OCI-LY7 (cell line): ENCODE measurements at regions not wholly inside any gene's neighbourhood (a gene's known extent, or its start where the extent isn't known, plus 50 kb on each side); places are given as distances from the start of the nearest gene placed in this dataset.

Source experiments
- BruUV-seq: library from RNA; stranded (reverse); fragments of 400-500 nt; replicated peaks from 2 replicates; lab custom pipeline; 2021; lab: Mats Ljungman, UMichigan
- CTCF ChIA-PET: fragments of 300-600 bp; sonication (Branson Sonifier 250); formaldehyde crosslinking; loops from one replicate; lab custom pipeline; 2022; ENCODE audit warnings: antibody characterized with exemption; ENCODE audit not compliant: unreplicated experiment; lab: Charles Lee
- POLR2A ChIA-PET: fragments of 300-600 bp; sonication (Branson Sonifier 250); formaldehyde crosslinking; loops from one replicate; lab custom pipeline; 2022; ENCODE audit warnings: antibody characterized with exemption; lab: Charles Lee
- DNase-seq: peaks from one replicate; pipeline ENCODE4 v3.0.0-alpha.2; 2015; ENCODE audit warnings: low spot score
- H2AFZ ChIP-seq: fragments of 200-600 bp; sonication (generic), shearing (Covaris generic); 2 replicates; pipeline ENCODE4 v1.6.1; 2014; ENCODE audit warnings: mild to moderate bottlenecking, antibody characterized with exemption, low read length, moderate library complexity
- H3K27ac ChIP-seq: fragments of 200-600 bp; sonication (generic); 2 replicates; pipeline ENCODE4 v1.5.1; 2014; ENCODE audit warnings: mixed run types, low read depth, mild to moderate bottlenecking, moderate library complexity, low read length, inconsistent platforms; ENCODE audit not compliant: poor library complexity, severe bottlenecking
- H3K36me3 ChIP-seq: fragments of 200-600 bp; sonication (generic); 2 replicates; pipeline ENCODE4 v1.6.1; 2014; ENCODE audit warnings: mild to moderate bottlenecking, antibody characterized with exemption, low read length, moderate library complexity, mixed read lengths; ENCODE audit not compliant: insufficient read depth
- H3K4me1 ChIP-seq: fragments of 200-600 bp; sonication (generic); 2 replicates; pipeline ENCODE4 v1.5.1; 2014; ENCODE audit warnings: mild to moderate bottlenecking, low read length; ENCODE audit not compliant: insufficient read depth, poor library complexity, severe bottlenecking
- H3K4me2 ChIP-seq: fragments of 200-600 bp; sonication (generic); 2 replicates; pipeline ENCODE4 v1.6.1; 2014; ENCODE audit warnings: mild to moderate bottlenecking, low read length
- H3K4me3 ChIP-seq: fragments of 200-600 bp; sonication (generic); 2 replicates; pipeline ENCODE4 v1.5.1; 2014; ENCODE audit warnings: mild to moderate bottlenecking, low read depth, low read length; ENCODE audit not compliant: poor library complexity, severe bottlenecking
- H3K79me2 ChIP-seq: fragments of 200-600 bp; sonication (generic); 2 replicates; pipeline ENCODE4 v1.6.1; 2016; ENCODE audit warnings: low read depth, mild to moderate bottlenecking, low read length, moderate library complexity, mixed read lengths; ENCODE audit not compliant: insufficient read depth
- H3K9me2 ChIP-seq: fragments of 200-600 bp; sonication (generic); 2 replicates; pipeline ENCODE4 v1.6.1; 2016; ENCODE audit warnings: mild to moderate bottlenecking, low read length, mixed read lengths; ENCODE audit not compliant: insufficient read depth
- H3K9me3 ChIP-seq: fragments of 200-600 bp; sonication (generic); 2 replicates; pipeline ENCODE4 v1.6.1; 2014; ENCODE audit warnings: mild to moderate bottlenecking, mixed run types, low read length, mixed read lengths
- H4K20me1 ChIP-seq: fragments of 200-600 bp; sonication (generic); 2 replicates; pipeline ENCODE4 v1.6.1; 2014; ENCODE audit warnings: mild to moderate bottlenecking, antibody characterized with exemption, low read length, moderate library complexity, mixed read lengths; ENCODE audit not compliant: insufficient read depth
- EZH2phosphoT487 ChIP-seq: fragments of 200-600 bp; sonication (generic); IDR thresholded peaks from 2 replicates; pipeline ENCODE4 v1.6.1; 2018; ENCODE audit warnings: low read depth, borderline replicate concordance, mild to moderate bottlenecking, mixed run types, antibody characterized with exemption, low read length, moderate library complexity, mixed read lengths
- intact Hi-C: fragments of 100-400 bp; cut with micrococcal nuclease; formaldehyde crosslinking; loops from one replicate; pipeline ENCODE4 v1.10.0; 2022; ENCODE audit not compliant: unreplicated experiment
- TF ChIP-seq, protein P1 (sequence below): fragments of 200-600 bp; sonication (generic); conservative IDR thresholded peaks from 2 replicates; pipeline ENCODE4 v1.5.1; 2014; ENCODE audit warnings: mild to moderate bottlenecking, antibody characterized with exemption, low read length, moderate library complexity, mixed read lengths

DNA sequence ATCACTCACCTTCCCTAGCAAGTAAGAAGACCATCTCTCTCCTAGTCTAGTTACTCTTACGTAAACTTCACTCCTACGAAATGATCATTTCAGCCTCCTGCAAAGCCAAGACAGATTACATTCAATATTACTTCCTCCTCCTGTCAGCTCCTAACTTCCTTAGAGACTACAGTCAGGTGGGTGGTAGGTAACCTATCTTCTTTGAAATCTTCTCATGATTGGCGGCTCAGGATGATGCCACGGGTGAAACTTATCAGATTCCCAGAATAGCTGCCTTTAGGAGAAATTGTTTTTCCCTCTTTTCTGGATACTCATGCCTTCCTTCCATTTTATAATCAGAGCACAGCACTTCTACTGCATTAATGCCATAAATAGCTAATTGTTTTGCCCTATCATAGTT, 744.8 kb upstream of the HS3ST1 start:
- Histone ChIP-seq H3K4me3 (no peak overlapping the region), H3K9me2 (no peaks in the 10 kb centered on the region), H2AFZ (no peak overlapping the region), H4K20me1 (no peaks in the 10 kb centered on the region), H3K36me3 (no peaks in the 10 kb centered on the region), H3K4me2 (no peak overlapping the region), H3K27ac (no peak overlapping the region), H3K9me3 (no peaks in the 10 kb centered on the region), H3K4me1 (no peaks in the 10 kb centered on the region), H3K79me2 (no peaks in the 10 kb centered on the region)
- no peak for DNase-seq
- no TSS peak for BruUV-seq
- TF ChIP-seq EZH2phosphoT487: no peak
- TF ChIP-seq, protein P1, sequence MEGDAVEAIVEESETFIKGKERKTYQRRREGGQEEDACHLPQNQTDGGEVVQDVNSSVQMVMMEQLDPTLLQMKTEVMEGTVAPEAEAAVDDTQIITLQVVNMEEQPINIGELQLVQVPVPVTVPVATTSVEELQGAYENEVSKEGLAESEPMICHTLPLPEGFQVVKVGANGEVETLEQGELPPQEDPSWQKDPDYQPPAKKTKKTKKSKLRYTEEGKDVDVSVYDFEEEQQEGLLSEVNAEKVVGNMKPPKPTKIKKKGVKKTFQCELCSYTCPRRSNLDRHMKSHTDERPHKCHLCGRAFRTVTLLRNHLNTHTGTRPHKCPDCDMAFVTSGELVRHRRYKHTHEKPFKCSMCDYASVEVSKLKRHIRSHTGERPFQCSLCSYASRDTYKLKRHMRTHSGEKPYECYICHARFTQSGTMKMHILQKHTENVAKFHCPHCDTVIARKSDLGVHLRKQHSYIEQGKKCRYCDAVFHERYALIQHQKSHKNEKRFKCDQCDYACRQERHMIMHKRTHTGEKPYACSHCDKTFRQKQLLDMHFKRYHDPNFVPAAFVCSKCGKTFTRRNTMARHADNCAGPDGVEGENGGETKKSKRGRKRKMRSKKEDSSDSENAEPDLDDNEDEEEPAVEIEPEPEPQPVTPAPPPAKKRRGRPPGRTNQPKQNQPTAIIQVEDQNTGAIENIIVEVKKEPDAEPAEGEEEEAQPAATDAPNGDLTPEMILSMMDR: no peak
- CTCF ChIA-PET: no interaction called here
- POLR2A ChIA-PET: no interaction called here
- intact Hi-C loops: no loop called here

DNA sequence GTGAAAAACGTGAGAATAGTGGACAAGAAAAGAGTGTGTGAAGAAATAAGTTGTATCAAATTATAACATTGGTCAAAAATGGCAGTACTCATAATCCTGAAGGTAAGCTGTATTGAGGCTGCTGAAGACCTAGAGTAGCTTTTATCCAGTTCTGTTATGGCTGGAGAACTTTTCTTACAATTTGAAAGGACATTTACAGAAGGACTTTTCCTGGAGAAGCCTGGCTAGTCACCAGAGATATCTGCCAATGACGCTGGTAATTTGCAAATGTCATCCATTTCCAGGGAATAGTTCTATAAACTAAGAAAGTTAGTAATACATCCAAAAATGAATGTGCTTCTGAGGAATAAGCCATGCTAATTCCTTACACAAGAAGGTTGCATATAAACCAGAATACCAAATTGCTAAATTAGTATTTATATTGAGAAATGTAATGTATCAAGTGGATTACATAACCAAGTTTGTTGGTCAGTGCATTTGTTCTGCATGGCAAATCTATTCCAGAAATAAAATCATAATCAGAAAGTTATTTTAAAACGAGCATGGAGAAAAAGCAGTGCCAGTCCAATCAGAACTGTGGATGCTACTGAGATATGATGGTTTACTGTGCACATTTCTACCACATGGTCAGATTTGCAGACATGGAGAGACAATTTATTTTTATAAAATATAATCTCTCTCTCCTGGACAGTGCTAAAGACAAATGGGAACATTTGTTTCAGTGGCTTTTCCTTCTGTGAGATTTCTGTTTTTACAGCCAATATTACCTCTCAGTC, 743.7 kb upstream of the HS3ST1 start:
- H3K27ac ChIP-seq: no peak overlapping the region
- H3K9me2 ChIP-seq: no peaks in the 10 kb centered on the region
- CTCF ChIA-PET: no interaction called here
- H3K4me1 ChIP-seq: no peaks in the 10 kb centered on the region
- no peak overlapping the region for H2AFZ ChIP-seq
- no peaks in the 10 kb centered on the region for H4K20me1 ChIP-seq
- intact Hi-C loops: no loop called here
- POLR2A ChIA-PET: no interaction called here
- no peak overlapping the region for H3K4me3 ChIP-seq
- no TSS peak for BruUV-seq
- DNase-seq: no peak
- H3K9me3 ChIP-seq: no peaks in the 10 kb centered on the region
- no peak overlapping the region for H3K4me2 ChIP-seq
- TF ChIP-seq, protein P1: no peak
- TF ChIP-seq EZH2phosphoT487: no peak
- H3K36me3 ChIP-seq: no peaks in the 10 kb centered on the region
- H3K79me2 ChIP-seq: no peaks in the 10 kb centered on the region

DNA sequence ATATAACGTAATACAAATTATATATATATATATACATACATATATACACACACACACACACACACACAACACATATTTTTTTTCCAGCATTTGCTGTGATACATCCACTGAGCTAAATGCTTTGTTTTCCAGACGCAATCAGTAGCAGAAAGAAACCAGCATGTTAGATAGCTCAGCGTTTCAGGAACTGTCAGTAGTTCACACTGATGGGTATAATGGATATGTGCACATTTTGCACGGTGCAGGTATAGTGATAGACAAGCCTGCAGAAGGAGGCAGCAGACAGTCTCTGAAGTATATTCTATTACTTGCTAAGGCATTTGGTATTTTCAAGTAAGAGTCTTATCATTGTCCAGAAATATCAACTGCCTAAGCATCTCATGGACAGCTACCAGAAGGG, 741.6 kb upstream of the HS3ST1 start:
- no peaks in the 10 kb centered on the region for H3K9me2 ChIP-seq
- CTCF ChIA-PET: no interaction called here
- H3K79me2 ChIP-seq: no peaks in the 10 kb centered on the region
- H3K27ac ChIP-seq: no peak overlapping the region
- no TSS peak for BruUV-seq
- no peak for DNase-seq
- H2AFZ ChIP-seq: no peak overlapping the region
- no peaks in the 10 kb centered on the region for H4K20me1 ChIP-seq
- no peak overlapping the region for H3K4me3 ChIP-seq
- TF ChIP-seq EZH2phosphoT487: no peak
- TF ChIP-seq, protein P1: no peak
- intact Hi-C loops: no loop called here
- H3K9me3 ChIP-seq: no peaks in the 10 kb centered on the region
- H3K36me3 ChIP-seq: no peaks in the 10 kb centered on the region
- no peak overlapping the region for H3K4me2 ChIP-seq
- H3K4me1 ChIP-seq: no peaks in the 10 kb centered on the region
- POLR2A ChIA-PET: no interaction called here
